ENCODE measurements at regions not wholly inside any gene's neighbourhood (a gene's known extent, or its start where the extent isn't known, plus 50 kb on each side); places are given as distances from the start of the nearest gene placed in this dataset.

- no peak for TF ChIP-seq POLR2AphosphoS5 (IDR thresholded peaks at IDR 0.05; ENCODE audit: low read depth, low read length)
- TF ChIP-seq POLR2A (IDR thresholded peaks at IDR 0.05; ENCODE audit: low read depth, low read length), result no peak
- TF ChIP-seq TAF1 (IDR thresholded peaks at IDR 0.05; ENCODE audit: borderline replicate concordance, low read depth, low read length), result no peak
These were observed 151.7 kb upstream of the CXCL13 start for GRCh38 chr4:77453911-77454310.
